HL-60/S4 treated with phorbol 12-myristate 13-acetate at 8.2 ng/mL for 4 days and 3 days (cell line): ENCODE measurements at regions not wholly inside any gene's neighbourhood (a gene's known extent, or its start where the extent isn't known, plus 50 kb on each side); places are given as distances from the start of the nearest gene placed in this dataset.

Experiments
- in situ Hi-C: fragments of 300-500 bp; cut with MboI; formaldehyde crosslinking; loops from 2 replicates; pipeline ENCODE4 v1.15.0; 2022; ENCODE audit warnings: low sequenced_read_pairs

DNA sequence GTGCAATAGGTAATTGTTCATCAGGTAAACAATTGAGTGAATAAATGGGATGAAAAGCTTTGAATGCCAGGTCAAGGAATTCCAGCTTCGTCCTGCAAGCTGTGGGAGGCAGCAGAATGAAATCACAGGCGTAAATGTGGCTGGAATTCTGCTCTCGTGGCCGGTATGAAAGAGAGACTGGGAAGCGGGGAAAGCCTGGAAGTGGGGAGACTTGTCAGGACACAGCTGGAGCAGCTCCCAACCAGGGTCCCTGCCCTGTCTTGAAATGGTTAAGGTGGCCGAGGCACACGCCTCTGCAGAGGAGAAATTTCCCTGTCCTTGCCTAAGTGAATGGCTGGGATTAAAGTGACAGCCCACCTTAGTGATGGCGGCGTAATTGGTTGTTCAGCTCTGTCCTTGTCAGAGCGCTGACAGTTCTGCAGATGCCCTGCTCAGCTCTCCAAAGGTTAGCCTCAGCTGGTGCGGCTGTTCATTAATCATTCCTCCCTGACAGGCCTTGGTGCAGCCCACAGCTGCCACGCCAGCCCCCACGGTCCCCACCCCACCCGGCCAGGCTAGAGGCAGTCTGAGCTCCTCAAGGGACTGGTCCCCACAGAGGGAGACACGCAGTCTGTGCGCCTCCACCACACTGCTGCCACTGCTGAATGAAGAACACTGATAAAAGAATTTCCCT, 398.3 kb upstream of the POU3F1 start:
- in situ Hi-C loops = no loop called here

- in situ Hi-C loops = no loop called here
These were observed 397.7 kb upstream of the POU3F1 start for GRCh38 chr1:38444311-38444710.

- in situ Hi-C loops = no loop called here
These were observed 393.8 kb upstream of the POU3F1 start for GRCh38 chr1:38440402-38440801.

DNA sequence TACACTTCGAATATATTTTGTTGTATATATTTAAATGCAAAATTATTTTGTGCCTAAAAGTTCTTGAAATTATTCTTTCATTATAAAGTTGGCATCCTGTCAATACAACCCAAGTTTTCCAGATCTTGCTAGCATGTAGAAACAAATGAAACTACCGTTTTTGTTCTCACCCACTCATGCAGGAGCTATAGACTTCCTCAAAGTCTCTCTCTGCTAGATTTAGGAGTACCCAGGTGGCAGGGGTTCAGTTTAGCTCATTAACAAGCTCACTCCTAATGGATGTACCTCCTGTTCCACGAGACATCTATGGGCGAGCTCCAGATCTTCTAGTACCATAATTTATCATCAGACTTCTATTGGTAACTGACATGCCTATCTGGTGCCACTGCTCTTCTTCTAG, 390.2 kb upstream of the POU3F1 start:
- in situ Hi-C loops = no loop called here

GRCh38 chr1:38436006-38436405, 389.4 kb upstream of the POU3F1 start:
- in situ Hi-C loops = no loop called here

DNA sequence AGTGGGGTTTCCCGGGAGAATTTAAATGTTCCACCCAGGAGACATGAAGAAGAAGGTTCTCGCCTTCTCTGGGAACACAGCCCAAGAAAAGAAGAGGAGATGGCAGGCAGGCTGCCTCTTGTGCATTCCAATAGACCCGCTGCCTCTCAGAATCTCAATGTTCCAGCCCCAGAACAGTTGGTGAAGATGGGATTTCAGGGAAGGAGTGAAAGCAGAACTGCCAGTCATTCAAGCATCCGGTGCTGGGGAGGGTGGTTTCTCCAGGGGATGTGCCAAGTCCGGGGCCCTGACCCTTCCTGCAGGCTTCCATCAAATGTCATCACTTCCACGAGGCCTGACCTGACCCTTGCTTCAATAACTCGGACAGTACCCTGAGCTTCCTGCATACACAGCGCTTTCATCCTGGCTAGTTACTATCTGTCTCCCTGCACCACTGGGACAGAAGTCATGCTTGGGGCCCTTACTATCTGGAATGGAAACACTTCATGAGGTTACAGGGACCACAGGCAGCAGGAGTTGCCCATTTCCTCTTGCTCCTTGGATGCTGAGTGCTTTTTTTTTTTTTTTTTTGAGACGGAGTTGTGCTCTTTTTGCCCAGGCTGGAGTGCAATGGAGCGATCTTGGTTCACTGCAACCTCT, 386.6 kb upstream of the POU3F1 start:
- in situ Hi-C loops = no loop called here

DNA sequence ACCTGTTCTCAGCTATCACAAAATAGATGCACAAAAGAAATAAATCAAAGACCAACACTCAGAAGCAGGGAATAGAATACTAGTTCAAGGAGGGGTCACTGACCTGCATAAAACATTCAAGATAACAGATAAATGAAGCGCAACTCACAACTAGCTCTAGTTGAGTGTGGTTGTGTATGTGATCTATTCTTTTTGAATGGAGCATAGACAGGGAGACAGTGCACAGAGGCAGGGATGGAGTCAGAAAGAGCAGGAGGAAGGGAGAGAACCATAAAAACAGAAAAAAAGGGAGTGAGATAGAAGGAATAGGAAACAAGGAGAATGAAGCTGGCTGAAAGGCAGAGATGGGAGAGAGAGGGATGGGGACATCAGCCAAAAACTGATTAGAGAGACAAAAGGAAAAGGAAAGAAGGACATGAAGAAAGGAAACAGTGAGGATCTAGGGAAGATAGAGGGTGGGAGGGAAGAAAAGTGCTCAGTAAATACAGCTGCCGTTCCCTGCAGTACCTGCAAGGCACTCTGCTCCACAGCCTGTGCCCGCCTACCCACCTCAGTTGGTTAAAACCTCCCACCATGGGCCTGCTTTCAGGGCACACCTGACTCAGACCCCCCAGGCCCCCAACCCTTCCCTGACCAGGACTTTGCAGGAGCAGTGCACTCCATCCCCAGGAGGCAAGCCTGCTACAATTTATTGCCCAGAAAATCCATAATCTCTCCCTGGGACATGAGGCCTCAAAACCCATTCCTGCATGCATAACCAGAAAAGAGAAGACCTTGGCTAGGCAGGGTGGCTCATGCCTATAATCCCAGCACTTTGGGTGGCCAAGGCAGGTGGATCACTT, 385.2 kb upstream of the POU3F1 start:
- in situ Hi-C loops = no loop called here

DNA sequence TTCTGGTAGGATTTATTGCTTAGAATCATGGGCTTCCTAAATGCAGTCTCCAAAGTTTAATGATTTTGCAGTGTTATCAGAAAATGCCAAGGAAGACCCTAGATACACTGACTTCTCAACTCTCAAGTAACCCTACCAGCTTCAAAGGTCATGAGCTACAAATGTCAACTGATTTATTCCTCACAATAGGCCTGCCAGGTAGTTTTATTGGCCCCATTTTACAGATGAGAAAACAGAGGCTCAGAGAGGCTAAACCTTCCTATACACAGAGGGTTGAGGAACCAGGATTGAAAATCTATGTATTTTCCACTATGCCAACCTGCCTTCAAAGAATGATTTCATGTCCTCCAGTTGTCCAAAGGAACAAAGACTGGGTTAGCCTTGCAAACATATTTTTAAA, 384.4 kb upstream of the POU3F1 start:
- in situ Hi-C loops = no loop called here

DNA sequence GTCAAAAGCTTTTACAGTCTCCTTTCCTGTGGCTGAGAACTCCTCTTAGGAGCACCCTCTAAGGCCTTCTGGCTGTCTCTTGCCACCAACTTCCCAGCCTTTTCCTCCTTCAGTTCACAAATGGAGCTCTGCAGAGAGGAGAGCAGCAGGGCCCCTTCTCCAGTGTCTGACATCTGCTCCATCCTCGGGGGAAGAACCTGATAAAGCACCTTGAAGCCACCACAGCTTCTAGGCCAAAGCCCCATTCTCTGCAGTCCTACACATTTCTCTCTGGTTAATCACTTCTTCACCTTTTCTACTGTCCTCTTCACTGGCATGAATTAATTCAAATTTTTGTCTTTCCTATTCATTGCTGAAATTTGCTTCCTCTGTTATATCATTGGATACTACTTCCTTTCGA, 378.1 kb upstream of the POU3F1 start:
- in situ Hi-C loops = no loop called here

- in situ Hi-C loops = no loop called here
These were observed 374.1 kb upstream of the POU3F1 start for GRCh38 chr1:38420666-38421065.

DNA sequence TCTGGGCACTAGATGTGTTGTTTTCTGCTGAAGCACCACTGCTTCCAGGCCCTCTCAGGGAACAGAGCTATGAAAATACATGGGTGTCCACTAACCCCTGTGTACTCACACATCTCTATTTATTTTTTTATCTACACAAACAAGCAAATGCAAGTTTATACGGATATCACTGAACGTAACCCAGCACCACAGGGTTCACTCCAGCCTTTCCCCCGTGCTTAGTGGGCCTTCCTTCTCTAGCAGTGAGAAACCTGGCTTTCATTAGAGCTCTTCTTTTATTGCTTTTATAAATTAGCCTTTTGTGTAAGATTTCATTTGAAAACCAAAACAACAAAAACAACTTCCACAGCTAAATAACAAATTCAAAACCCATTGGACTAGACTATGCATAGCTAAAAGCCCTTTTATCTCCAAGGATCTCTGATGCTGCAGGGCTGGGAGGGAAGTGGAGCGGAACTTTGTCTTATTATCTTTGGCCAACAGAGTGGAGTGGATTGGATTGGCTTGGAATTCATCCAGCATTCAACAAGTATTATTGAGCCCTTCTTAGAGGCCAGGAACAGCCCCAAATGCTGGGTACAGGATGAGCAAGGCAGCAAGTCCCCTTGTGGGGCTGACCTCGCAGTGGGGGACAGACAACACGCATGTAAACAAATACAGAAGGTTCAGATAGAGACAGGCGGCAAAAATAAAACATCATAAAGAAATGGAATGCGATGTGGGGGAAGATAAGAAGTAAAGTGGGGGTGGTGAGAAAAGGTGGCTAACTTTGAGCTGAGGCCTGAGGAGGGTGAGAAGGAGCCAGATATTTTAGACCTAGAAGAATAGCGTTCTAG, 371.8 kb upstream of the POU3F1 start:
- in situ Hi-C loops = no loop called here

- in situ Hi-C loops = no loop called here
These were observed 357.1 kb upstream of the POU3F1 start for GRCh38 chr1:38403667-38404066.

GRCh38 chr1:38402230-38402815, 355.7 kb upstream of the POU3F1 start:
- in situ Hi-C loops = no loop called here

- in situ Hi-C loops = no loop called here
These were observed 350.0 kb upstream of the POU3F1 start for GRCh38 chr1:38396606-38397005.

DNA sequence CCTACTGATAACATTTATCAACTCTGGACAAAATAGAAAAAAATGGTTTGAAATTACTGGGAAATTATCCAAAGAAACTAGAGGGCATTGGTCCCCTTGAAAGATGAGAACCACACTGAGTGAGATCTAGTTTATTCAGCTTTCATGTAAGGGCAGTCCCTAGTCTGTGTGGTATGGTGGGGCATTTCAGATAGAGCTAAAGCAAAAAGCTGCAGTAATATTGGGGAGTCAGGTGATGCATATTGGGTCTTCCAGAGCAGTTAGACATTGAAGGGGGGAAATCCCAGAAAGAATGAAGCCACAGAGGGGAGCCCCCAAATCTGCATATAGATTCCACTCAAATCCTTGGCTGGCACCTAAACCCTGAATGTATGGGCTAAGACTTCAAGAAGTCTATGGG, 347.7 kb upstream of the POU3F1 start:
- in situ Hi-C loops = no loop called here

DNA sequence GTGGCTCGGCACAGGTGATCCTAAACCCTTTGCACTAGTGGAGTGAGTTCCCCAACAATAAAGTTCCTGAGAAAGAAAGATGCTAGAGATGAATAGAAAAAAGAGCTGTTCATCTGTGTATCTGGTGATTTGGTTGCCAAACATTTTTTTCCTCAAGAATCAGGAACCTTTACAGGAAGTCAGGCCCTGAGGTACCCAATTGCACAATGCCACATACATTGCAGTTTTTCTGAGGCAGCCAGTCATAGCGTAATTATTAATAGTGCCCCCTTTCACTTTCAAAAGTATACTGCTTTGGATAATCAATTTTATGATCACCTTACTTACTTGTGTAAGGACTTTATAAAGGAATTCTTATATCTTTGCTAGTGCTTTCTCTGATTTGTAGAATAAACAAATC, 346.3 kb upstream of the POU3F1 start:
- in situ Hi-C loops = no loop called here

DNA sequence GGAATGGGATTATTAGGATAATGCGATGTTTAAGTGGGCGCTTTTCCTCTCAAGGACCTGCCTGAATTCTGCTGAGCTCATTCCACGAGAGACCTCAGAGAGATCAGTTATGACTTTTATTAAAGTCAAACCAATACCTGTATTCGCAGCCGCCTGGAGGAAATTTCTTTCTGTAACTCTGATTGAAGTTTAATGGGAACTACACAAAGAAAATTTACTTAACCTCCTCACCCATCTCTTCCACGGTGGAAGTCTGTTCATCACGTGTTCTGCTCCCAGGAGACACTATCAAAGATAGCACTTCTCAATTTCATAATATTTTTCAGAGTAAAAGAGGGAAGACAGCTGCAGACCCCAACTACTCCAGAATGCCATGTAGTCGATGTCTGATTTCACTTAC, 334.7 kb upstream of the POU3F1 start:
- in situ Hi-C loops = no loop called here

DNA sequence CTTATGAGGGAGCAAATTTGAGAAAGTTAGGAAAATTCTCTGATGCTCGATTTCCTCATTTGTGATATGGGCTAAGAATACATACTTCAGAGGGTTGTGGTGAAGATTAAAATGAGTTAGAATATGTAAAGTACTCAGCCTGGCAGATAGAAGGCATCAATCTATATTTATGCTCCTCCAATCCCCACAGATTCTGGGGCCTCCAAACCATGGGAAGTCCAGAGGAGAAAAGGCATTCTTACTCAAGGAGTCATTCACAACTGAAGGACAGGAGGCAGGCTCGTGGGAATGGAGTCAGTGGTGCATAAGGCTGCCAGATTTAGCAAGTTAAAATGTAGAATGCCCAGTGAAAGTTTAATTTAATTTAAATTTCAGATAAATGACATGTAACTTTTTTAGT, 330.0 kb upstream of the POU3F1 start:
- in situ Hi-C loops = no loop called here

DNA sequence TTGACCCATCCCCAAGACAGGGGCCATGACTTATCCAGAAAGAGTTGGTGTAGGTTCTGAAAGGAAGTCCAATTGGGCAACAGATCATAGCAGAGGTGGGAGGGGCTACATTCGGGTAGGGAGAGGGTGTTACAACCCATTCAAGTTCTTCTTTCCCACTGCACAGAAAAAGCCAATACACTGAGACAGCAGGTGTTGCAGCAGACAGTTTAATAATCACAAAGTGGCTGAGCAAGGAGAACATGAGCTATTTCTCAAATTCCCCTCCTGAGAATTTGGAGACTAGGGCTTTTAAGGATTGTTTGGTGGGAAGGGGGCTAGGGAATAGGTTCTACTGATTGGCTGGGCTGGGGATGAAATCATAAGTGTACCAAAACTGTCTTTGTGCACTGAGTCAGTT, 328.4 kb upstream of the POU3F1 start:
- in situ Hi-C loops = no loop called here

- in situ Hi-C loops = no loop called here
These were observed 324.9 kb upstream of the POU3F1 start for GRCh38 chr1:38371505-38371844.
